ENCODE measurements at regions not wholly inside any gene's neighbourhood (a gene's known extent, or its start where the extent isn't known, plus 50 kb on each side); places are given as distances from the start of the nearest gene placed in this dataset.

DNA sequence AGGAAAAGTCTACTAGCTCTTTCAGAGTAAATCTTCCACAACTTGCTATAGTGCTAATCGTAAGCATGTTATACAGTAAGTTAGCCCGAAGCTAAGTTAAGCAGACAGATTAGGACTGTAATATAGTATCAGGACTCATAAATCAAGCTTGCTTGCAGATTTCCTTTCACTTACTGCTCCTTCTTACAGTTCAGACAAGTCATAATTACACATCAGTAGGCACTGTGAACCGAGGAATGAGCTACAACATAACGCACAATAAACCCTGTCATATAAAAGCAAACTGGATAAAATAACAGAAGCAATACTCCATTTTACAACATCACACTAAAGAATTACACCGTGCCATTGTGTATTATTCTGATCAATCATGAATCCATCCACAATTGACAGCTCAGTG, 832.6 kb upstream of the ZEB2 start:
- no peaks in the 10 kb centered on the region for H3K36me3 ChIP-seq
- DNase-seq, result no peak
- no peaks in the 10 kb centered on the region for H3K4me1 ChIP-seq
- H3K9me3 ChIP-seq, result no peaks in the 10 kb centered on the region
- no peak overlapping the region for H3K27ac ChIP-seq
- H3K4me3 ChIP-seq, result no peak overlapping the region
- intact Hi-C loops (cut with DNase I; ENCODE audit: low total_unique reads), result no loop called here
- TF ChIP-seq CTCF (IDR thresholded peaks at IDR 0.05) (no peak), POLR2A (IDR thresholded peaks at IDR 0.05) (no peak)
- H3K27me3 ChIP-seq, result no peaks in the 10 kb centered on the region

DNA sequence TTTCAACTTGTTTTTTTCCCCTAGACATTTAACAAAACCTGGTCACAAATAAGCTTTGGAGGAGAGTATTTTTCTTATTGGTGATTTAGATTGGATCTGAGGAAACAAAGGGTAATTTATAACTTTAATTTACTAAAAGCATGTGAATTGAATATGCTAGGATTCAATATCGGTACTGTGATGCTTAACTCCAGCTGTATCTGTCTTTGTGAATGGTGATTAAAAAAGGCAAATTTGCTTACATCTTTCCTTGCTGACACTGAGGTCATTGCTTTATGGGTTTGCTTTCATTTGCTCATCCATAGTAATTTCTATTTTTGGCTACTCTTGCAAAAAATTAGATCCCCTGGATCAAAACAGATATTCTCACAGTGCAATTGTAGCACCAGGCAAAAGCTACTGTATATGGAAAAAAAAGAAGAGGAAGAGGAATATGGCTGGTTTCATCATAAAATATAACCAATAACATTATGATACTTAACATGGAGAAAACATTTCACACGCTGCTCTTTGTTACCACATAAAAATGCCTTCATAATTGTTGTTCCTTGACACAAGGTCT, 832.0 kb upstream of the ZEB2 start:
- H3K4me1 ChIP-seq, result no peaks in the 10 kb centered on the region
- TF ChIP-seq POLR2A (IDR thresholded peaks at IDR 0.05) (no peak), CTCF (IDR thresholded peaks at IDR 0.05) (no peak)
- no peaks in the 10 kb centered on the region for H3K36me3 ChIP-seq
- H3K4me3 ChIP-seq, result no peak overlapping the region
- DNase-seq, result no peak
- H3K9me3 ChIP-seq, result no peaks in the 10 kb centered on the region
- no peaks in the 10 kb centered on the region for H3K27me3 ChIP-seq
- intact Hi-C loops (cut with DNase I; ENCODE audit: low total_unique reads), result no loop called here
- H3K27ac ChIP-seq, result no peak overlapping the region

GRCh38 chr2:145350011-145350410, 830.1 kb upstream of the ZEB2 start:
- no peak for DNase-seq
- Histone ChIP-seq H3K36me3 (no peaks in the 10 kb centered on the region), H3K9me3 (no peaks in the 10 kb centered on the region), H3K27me3 (no peaks in the 10 kb centered on the region), H3K4me1 (no peaks in the 10 kb centered on the region), H3K4me3 (no peak overlapping the region), H3K27ac (no peak overlapping the region)
- intact Hi-C loops (cut with DNase I; ENCODE audit: low total_unique reads), result no loop called here
- no peak for TF ChIP-seq POLR2A (IDR thresholded peaks at IDR 0.05)
- no peak for TF ChIP-seq CTCF (IDR thresholded peaks at IDR 0.05)

- Histone ChIP-seq H3K4me1 (no peaks in the 10 kb centered on the region), H3K36me3 (no peaks in the 10 kb centered on the region), H3K9me3 (no peaks in the 10 kb centered on the region), H3K4me3 (no peak overlapping the region), H3K27ac (no peak overlapping the region), H3K27me3 (no peaks in the 10 kb centered on the region)
- intact Hi-C loops (cut with DNase I; ENCODE audit: low total_unique reads), result no loop called here
- no peak for TF ChIP-seq POLR2A (IDR thresholded peaks at IDR 0.05)
- no peak for DNase-seq
Measured at GRCh38 chr2:145344076-145344724, 824.3 kb upstream of the ZEB2 start.

GRCh38 chr2:145343287-145343686, 823.4 kb upstream of the ZEB2 start:
- H3K4me1 ChIP-seq, result no peaks in the 10 kb centered on the region
- H3K27me3 ChIP-seq, result no peaks in the 10 kb centered on the region
- no peak for DNase-seq
- no peak for TF ChIP-seq CTCF (IDR thresholded peaks at IDR 0.05)
- no peak for TF ChIP-seq POLR2A (IDR thresholded peaks at IDR 0.05)
- no peaks in the 10 kb centered on the region for H3K36me3 ChIP-seq
- H3K9me3 ChIP-seq, result no peaks in the 10 kb centered on the region
- no peak overlapping the region for H3K27ac ChIP-seq
- no peak overlapping the region for H3K4me3 ChIP-seq
- intact Hi-C loops (cut with DNase I; ENCODE audit: low total_unique reads), result no loop called here

All from uterus (tissue), 3 donors.